HCEC 1CT (cell line): ENCODE measurements at regions not wholly inside any gene's neighbourhood (a gene's known extent, or its start where the extent isn't known, plus 50 kb on each side); places are given as distances from the start of the nearest gene placed in this dataset.
"Not testable (repeated sequence)": the region's sequence is repeated elsewhere in the genome, so short reads cannot be mapped to it uniquely, and the experiment has no call there.

ENCODE experiments used
- DNase-seq: peaks from one replicate; pipeline ENCODE4 v3.0.0-alpha.2; 2017

DNA sequence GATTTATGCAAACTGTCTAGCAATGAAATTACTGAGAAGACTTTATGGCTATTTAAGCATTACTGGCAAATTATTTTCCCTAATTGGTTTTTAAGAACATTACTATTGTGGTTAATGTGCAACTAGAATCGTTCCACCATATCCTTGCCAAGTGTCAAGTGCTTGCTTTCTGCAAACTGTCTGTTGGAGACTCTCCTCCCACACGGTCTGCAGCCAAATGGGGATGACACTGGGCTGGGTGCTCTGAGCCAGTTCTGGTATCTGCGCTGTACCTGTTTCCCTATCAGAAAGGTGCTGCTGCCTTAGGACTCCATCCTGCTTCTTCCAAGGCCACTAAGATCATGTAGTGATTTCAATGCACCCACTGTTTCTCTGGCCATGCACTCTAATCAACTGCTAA lies 110.4 kb downstream of the RAMP3 start:
- DNase-seq = no peak

DNA sequence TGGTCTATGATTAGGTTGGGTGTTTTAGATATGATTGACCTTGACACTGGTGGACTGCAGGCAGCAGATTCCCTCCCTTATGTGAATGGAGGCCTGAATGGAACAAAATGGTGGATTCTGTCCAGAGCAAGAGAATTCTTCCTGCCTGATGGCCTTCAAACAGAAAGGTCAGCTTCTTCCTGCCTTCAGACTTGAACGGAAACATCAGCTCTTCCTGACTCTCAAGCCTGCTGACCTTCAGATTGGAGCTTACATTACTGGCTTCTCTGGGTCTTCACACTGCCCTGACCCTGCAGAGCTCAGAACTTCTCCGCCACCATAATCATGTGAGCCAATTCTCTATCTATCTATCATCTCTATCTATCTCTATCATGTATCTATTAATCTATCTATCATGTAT lies 111.6 kb downstream of the RAMP3 start:
- DNase-seq = no peak

DNA sequence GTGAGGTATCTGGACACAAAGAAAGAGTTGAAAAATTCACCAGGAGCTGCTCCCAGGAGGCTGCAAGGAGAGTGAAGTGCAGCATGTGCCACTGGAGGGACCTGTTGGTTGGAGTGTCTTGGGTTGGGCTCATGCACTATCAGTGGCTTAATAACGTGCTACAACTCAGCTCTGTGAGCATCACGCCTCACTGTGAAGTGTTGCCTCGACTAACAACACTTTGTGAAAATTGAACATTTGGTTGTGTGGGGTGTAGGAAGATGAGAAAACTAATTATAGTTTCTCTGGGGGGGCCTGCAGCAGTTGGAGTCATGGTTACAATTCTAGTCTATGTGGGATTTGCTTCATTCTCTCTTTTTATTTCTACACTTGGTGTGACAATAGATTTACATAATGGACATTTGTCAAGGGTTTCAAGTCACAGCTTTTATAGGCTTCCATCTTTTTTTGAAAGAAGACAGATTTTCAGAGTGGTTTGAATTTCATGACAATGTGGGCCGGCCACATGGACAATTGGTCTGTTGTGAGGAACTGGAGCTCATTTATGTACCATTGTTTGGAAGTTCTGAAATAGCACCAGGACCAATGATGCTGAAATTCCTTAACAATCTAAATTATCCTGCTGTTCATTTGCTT lies 121.3 kb downstream of the RAMP3 start:
- DNase-seq = no peak

DNA sequence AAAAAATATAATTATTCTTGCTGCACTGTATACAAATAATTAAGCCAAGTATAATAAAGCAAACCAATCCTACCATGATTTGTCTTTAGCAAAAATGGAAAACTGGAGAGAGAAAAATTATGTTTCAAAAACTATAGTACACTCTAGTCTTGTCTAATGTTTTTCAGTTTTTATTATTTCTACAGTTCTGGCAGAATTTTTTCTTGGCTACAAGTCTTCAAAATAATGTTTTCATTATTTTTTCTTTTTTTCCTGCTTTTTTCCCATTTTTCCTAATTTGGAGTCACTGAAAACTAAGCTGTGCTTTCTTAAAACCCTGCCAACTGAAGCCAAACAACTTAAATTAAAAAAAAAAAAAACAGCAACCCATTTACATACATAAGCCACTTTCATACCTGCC lies 132.0 kb downstream of the RAMP3 start:
- DNase-seq = not testable (repeated sequence)

DNA sequence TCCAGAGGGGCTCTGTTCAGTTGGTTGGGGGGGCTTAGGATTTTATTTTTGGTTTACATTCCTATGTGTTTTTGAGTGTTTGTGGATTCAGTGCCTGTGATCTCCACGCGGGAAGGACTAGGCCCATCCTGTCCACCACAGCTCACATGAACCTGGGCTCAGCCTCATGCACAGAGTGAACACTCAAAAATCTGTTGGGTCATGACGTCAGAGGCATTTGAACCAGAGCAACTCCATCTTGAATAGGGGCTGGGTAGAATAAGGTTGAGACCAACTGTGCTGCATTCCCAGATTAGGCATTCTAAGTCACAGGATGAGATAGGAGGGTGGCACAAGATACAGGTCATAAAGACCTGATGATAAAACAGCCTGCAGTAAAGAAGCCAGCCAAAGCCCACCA lies 133.3 kb downstream of the RAMP3 start:
- no peak for DNase-seq

DNA sequence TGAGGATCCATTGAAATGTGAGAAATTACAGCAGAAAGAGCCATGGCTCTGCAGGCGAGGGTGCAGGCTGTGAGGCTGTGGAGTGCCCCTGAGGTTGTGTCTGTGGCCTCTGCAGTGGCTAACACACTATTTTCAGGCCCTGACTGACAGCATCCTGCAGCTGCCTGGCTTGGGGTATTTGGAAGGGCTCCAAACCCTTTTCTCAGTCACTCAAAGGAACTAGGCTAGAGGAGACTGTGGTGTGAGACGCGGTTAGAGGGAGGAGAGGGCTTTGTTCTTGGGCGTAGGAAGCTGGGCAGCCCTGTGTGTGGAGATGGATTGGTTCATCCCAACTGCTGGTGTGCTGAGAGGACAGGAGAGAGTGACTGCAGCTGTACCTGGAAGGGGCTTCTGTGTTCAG lies 134.9 kb downstream of the RAMP3 start:
- no peak for DNase-seq

DNA sequence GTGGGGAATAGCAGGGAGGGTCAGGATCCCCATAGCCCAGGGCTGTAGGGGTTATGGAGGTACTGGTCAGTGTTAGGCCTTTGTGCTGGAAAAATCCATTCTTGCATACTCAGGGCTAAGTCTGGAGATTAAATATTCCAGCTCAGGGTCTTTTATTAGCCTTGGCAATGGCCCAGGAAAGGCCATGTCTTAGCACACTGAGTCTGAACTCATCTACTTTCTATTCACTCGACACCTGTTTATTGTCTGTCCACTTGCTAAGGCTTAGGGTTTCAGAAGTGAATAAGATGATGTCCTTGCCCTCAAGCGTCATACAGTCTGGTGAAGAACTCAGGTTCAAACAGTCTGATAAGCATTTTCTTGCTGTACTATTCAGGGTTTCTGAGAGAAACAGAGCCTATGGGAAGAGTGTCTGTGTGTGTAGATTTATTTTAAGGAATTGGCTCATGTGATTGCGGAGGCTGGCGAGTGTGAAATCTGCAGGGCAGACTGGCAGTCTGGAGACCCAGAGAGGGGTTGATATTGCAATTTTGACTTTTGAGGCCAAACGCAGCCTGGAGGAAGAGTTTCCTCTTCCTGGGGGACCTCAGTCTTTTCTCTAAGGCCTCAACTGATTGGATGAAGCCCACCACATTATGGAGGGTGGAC lies 135.8 kb downstream of the RAMP3 start:
- DNase-seq = no peak

DNA sequence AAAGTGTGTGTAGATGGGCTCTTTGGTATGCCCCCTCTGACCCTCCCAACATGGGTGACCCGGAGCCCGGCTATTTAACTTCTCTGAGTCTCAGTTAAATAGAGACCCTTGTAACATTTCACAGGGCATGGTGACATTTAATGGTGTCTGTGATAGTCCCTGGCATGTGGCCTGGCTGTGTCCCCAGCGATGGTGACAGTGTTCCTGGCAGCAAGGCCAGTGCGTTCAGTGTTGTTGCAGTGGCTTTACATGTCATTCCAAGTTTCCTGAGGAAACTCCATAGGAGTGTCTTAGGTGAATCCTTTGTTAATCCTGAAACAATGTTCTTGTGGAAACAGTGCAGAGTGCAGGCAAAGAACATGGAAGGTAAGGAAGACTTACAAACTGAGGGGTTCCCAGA lies 137.0 kb downstream of the RAMP3 start:
- DNase-seq = no peak

DNA sequence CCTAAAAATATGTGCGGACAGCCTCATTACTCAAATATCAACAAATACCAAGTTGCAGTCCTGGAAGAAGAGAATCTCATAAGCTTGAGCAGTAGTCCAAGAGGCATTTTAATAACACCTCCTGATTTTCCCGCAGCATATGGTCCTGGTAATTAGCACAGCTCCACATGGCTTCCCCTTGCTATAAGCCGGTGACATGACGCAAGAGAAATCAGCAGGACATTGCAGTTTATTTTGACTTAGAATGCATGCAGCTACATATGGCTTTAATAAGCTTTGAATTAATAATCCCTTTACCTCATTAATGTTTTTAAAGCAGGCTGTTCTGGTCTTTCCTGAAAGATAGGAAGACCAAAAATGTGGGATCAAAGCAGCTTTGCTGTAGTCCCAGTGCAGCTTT lies 137.6 kb downstream of the RAMP3 start:
- no peak for DNase-seq

DNA sequence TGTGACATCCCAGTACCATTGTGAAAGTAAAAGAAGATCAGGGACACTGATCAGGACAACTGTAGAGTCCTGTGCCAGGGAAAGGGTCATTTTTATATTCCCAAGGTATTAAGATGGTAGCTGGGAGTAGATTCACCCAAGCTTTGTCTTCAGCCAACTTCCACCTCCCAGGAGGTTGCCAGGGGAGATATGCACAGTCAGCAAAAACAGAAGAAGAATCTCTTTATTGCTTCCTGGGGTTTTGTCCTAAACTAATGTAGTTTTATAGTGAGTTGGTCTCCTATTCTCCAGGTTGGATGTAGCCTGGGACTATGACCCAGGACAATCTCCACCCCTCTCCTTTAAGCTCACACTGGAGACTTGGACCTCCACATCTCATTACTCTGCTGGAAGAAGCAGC lies 139.2 kb downstream of the RAMP3 start:
- DNase-seq = no peak

DNA sequence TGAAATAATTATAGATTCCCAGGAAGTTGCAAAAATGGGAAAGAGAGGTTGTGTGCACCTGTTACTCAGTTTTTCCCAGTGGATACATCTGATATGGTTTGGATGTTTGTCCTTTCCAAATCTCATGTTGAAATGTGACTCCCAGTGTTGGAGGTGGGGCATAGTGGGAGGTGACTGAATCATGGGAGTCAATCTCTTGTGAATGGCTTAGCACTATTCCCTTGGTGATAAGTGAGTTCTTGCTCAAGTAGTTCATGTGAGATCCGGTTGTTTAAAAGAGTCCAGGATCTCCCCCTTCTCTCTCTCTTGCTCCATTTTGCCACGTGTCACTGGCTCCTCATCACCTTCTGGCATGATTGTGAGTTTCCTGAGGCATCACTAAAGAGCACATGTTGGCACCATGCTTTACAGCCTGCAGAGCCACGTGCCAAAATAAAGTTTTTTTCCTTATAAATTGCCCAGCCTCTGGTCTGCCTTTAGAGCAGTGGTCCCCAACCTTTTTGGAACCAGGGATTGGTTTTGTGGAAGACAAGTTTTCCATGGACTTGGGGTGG lies 149.2 kb downstream of the RAMP3 start:
- DNase-seq = no peak

DNA sequence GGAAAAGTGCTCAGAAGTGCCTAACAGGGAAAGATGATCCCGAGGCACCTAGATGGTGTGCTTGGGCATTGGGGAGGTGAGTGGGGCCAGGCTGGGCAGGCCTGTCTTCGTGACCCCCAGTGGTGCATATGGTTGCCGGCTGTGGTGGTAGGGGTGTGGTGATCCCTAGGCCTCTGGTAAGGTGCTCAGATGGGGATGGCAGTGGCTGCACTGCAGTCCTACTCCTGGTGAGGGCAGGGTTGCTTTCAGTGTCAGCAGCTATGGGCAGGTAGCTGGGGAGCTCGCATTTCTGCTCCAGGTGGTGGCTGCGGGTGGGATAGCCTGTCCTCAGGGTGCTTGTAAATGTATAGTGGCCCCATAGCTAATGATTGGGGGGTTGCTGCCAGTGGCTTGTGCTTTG lies 154.0 kb downstream of the RAMP3 start:
- no peak for DNase-seq

DNA sequence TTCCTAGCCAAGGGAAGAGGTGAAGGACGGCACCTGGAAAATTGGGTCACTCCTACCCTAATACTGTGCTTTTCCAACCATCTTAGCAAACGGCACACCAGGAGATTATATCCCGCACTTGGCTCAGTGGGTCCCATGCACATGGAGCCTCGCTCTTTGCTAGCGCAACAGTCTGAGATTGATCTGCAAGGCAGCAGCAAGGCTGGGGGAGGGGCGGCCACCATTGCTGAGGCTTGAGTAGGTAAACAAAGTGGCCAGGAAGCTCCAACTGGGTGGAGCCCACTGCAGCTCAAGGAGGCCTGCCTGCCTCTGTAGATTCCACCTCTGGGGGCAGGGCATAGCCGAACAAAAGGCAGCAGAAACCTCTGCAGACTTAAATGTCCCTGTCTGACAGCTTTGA lies 157.9 kb downstream of the RAMP3 start:
- DNase-seq = not testable (repeated sequence)

DNA sequence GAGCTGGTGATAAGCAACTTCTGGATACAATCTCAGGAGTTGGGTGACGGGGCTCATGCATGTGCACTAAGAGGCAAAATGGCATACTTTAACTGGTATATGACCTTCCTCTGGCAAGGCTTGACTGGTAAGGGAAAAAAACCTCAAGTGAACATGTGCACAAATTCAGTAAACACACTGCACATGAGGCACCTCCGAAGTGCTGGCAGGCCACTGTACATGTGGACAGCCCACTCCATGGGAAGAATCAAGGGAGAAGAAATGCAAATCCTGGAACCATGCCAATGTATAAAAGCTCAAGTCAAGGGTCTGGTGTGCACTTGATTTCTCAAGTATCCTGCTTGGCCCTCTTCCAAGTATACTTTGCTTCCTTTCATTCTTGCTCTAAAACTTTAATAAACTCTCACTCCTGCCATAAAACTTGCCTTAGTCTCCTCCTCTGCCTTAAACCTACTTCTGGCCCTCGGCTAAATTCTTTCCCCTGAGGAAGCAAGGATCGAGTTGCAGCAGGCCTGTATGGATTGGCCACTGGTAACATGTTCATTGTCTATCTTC lies 167.2 kb downstream of the RAMP3 start:
- DNase-seq = no peak

DNA sequence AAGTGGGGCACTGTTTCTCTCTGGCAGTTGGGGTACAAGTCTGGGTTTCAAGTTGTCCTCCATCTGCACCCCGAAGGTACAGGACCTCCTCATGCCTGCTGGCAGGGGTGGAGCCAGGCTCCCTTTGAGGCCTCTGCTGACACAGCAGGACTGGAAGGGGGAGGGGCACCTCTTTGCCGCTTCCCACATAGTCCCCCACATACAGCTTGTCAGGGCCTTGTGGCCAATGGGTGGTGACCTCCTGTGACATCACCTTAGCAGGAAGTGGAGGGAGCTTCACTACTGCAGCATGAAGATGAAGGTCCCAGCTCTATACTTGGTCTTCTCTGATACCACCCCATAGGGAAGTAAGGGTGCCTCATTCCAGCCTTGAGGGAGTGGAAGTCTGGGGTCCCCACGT lies 167.8 kb downstream of the RAMP3 start:
- DNase-seq = no peak

DNA sequence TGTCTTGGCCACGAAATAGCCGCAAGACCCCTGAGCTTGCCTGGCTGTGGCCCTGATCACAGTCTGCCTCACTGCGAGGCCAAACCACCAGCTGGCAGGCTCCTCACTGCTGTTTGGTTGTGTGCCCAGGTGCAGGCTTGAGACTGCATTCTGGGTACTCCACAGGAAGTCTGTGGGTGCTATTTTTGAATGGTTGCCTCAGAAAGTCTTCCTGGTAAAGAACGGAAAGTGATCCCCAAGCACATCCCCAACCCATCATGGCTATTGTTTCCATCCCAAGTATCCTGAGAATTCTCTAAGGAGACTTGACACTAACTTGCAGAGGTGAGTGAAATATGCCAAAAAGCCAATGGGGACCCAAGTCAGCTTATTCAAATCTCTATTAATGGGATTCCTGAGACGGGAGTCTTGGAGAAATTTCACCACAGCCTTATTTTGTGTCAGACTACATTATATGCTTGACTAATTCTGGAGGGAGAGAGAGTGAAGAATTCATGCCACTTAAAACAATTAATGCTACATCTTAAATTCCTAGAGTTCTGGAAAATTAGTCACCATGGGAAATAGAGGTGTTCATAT lies 170.9 kb downstream of the RAMP3 start:
- DNase-seq = no peak

DNA sequence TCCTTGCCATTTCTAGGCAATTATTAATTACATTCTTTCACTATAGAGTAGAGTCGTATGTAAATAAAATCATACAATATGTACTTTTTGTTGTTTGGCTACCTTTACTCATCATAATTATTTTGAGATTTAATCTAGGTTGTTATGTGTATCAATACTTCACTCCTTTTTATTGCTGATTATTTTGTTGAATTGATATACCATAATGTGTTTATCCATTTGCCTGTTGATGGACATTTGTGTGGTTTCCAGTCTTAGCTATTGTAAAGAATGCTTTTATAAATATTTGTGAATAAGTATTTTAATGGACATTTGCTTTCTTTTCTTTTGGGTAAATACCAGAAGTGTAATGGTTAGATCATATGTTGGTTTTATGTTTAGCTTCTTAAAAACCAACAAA lies 174.0 kb downstream of the RAMP3 start:
- DNase-seq = no peak

DNA sequence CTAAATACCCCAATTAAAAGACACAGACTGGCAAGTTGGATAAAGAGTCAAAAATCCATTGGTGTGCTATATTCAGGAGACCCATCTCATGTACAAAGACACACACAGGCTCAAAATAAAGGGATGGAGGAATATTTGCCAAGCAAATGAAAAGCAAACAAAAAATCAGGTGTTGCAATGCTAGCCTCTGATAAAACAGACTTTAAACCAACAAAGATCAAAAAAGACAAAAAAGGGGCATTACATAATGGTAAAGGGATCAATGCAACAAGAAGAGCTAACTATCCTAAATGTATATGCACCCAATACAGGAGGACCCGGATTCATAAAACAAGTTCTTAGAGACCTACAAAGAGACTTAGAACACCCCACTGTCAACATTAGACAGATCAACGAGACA lies 177.4 kb downstream of the RAMP3 start:
- DNase-seq = not testable (repeated sequence)

DNA sequence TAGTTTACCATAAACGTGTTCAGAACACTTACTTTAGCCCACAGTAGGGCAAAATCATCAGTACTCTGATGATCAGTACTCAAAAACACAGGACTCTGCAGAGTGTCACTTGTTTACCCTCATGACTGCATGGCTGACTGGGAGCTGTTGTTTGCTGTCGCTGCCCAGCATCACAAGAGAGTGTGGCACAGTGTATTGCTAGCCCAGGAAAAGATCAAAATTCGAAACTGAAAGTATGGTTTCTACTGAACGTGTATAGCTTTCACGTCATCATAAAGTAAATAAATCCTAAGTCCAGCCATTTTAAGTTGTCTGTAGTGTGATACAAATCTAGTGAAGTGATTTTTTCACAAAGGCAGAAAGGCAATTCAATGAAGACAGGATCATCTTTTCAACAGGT lies 184.6 kb downstream of the RAMP3 start:
- DNase-seq = no peak

DNA sequence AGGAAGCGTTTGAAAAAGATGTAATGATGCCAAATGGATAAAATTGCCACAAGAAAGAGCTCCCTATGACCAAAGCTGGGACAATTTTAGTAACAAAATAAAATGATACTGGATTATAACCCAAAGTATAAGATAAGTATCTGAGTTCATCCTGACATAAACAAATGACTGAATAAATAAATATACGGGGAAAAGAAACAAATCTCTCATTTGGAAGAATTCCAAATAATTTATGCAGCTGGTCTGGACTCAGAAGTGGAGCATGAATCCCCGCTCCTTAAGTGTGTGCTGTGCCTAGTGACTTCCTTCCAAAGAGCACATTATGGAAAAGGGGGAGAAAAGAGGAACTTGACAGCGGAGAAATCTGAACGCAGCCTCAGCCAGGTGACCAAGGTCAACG lies 186.2 kb downstream of the RAMP3 start:
- DNase-seq = no peak

DNA sequence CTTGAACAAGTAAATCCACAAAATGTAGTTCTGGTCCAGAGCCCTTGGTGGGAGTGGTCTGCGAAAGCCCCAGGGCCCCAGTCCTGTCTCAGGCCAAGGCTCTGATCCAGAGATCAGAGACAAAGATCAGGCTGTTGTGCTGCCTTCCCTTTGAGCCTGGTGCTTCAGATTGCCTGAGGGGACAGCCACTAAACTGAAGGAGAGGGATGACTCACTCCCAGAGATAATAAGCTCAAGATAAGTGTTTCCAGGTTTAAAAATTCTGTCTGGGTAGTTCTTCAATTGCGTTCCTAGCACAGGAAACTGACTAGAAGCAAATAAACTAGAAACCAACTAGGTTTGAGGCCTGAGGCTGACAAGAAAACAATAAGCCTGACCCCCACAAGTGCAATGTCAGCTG lies 190.2 kb downstream of the RAMP3 start:
- DNase-seq = no peak

DNA sequence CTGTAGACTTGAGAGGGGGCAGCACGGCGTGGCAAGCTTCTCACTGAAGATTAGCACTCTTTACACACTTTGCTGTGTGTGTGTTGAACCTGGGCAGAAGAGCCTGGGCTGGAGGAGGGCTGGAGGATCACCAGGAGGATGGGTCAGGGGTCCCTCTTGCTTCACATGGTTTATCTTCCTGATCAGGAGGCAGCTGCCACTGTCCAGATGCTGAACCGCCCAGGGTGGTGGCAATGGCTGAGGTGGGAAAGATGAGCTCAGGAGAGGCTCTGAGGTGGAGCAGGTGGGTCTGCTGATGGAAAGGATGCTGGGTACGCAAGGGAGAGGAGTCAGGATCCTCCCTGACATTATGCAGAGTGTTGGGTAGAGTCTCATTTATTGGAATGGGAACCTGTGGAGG lies 191.5 kb downstream of the RAMP3 start:
- no peak for DNase-seq

DNA sequence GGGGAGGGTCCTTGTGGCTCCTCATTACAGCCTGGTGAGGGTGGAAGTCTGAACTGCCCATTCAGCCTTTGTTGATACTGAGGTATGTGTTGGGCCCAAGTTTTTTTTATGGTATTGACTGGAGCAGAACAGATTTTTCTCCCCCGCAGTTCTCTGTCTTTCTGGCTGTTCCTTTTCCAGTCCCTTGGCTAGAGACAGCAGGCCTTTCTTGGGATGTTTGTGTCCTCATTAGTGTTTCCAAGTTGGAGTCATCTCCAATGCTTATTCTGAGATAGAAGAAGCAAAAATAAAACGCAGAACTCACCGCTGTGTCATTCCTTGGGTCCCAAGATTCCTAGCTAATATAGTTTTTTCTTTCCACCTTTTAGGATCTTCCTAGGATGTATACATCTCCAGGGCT lies 193.3 kb downstream of the RAMP3 start:
- DNase-seq = no peak

DNA sequence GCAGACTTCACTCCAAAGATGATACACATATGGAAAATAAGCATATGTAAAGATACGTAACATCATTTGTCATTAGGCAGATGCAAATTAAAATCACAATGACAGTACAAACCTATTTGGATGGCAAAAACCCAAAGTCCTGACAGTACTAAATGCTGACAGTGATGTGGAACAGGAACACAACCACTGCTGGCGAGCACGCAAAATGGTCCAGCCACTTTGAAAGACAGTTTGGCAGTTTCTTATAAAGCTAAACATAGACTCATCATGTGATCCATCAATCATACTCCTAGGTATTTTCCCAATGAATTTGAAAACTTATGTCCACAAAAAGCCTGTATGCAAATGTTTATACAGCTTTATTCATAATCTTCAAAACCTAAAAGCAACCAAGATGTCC lies 200.7 kb downstream of the RAMP3 start:
- no peak for DNase-seq
